H1 (cell line): ENCODE measurements at regions not wholly inside any gene's neighbourhood (a gene's known extent, or its start where the extent isn't known, plus 50 kb on each side); places are given as distances from the start of the nearest gene placed in this dataset.

Experiments
- CTCF ChIA-PET: fragments of 300-600 bp; sonication (Branson Sonifier 250); formaldehyde crosslinking; loops from one replicate; lab custom pipeline; 2021; ENCODE audit not compliant: partially characterized antibody; lab: Charles Lee
- POLR2A ChIA-PET: fragments of 300-600 bp; sonication (Branson Sonifier 250); formaldehyde crosslinking; loops from one replicate; lab custom pipeline; 2021; ENCODE audit warnings: inconsistent platforms; ENCODE audit not compliant: partially characterized antibody; lab: Charles Lee
- DNase-seq, 2 experiments: peaks; one replicate each; pipeline versions ENCODE4 v3.0.0 to v3.0.0-alpha.2; 2010 to 2022; ENCODE audit warnings: low spot score in 2 of 2, low read depth in 1 of 2, mixed read lengths in 1 of 2
- FAIRE-seq: peaks from 2 replicates; lab custom pipeline; 2011; peaks lifted over from hg19 to GRCh38; lab: Jason Lieb, UNC
- H2AFZ ChIP-seq: 2 replicates; pipeline ENCODE4 v1.8.1; 2012; ENCODE audit warnings: low read length, inconsistent platforms
- H2AK5ac ChIP-seq: 2 replicates; pipeline ENCODE4 v1.6.1; 2013; ENCODE audit warnings: low read depth, low read length
- H2BK120ac ChIP-seq: replicated peaks from 2 replicates; pipeline ENCODE3; 2013; ENCODE audit warnings: low read depth, low read length, inconsistent platforms
- H2BK12ac ChIP-seq: 2 replicates; pipeline ENCODE4 v1.6.1; 2013; ENCODE audit warnings: low read depth, low read length
- H2BK15ac ChIP-seq: 2 replicates; pipeline ENCODE4 v1.6.1; 2013; ENCODE audit warnings: low read length
- H2BK20ac ChIP-seq: 2 replicates; pipeline ENCODE4 v1.6.1; 2013; ENCODE audit warnings: low read length
- H2BK5ac ChIP-seq: 2 replicates; pipeline ENCODE4 v1.6.1; 2013; ENCODE audit warnings: low read depth, low read length
- H3K14ac ChIP-seq: 2 replicates; pipeline ENCODE4 v1.6.1; 2013; ENCODE audit warnings: inconsistent platforms; ENCODE audit not compliant: insufficient read length
- H3K18ac ChIP-seq: 2 replicates; pipeline ENCODE4 v1.6.1; 2013; ENCODE audit warnings: low read length; ENCODE audit errors: extremely low read depth
- H3K23ac ChIP-seq: 2 replicates; pipeline ENCODE4 v1.6.1; 2013; ENCODE audit warnings: inconsistent platforms; ENCODE audit not compliant: insufficient read length
- H3K23me2 ChIP-seq: 2 replicates; pipeline ENCODE4 v1.6.1; 2013; ENCODE audit warnings: low read depth, low read length
- H3K27ac ChIP-seq: 2 replicates; pipeline ENCODE4 v1.6.1; 2011; ENCODE audit warnings: low read depth, low read length, inconsistent platforms
- H3K27me3 ChIP-seq, 4 experiments: replicated peaks in 1 of 4; 1 replicate in 1 of 4; 2 replicates in 3 of 4; pipeline versions ENCODE4 v1.6.1 to v1.8.1; 2011 to 2013; ENCODE audit warnings: low read length in 3 of 4, mild to moderate bottlenecking in 3 of 4, inconsistent platforms in 2 of 4, mixed read lengths in 2 of 4, moderate library complexity in 1 of 4; ENCODE audit not compliant: control insufficient read depth in 3 of 4, insufficient read depth in 3 of 4; ENCODE audit errors: extremely low read depth in 1 of 4
- H3K36me3 ChIP-seq, 4 experiments: 2 replicates each; pipeline versions ENCODE4 v1.6.1 to v1.8.1; 2011 to 2013; ENCODE audit warnings: mild to moderate bottlenecking in 4 of 4, low read length in 3 of 4, moderate library complexity in 2 of 4, control low read depth in 1 of 4, inconsistent platforms in 1 of 4; ENCODE audit not compliant: insufficient read depth in 4 of 4, control insufficient read depth in 2 of 4
- H3K4ac ChIP-seq: replicated peaks from 2 replicates; pipeline ENCODE3; 2013; ENCODE audit warnings: low read length, low read depth, mixed read lengths, inconsistent platforms; ENCODE audit not compliant: insufficient read length
- H3K4me1 ChIP-seq, 4 experiments: replicated peaks in 1 of 4; 1 replicate in 1 of 4; 2 replicates in 3 of 4; pipeline versions ENCODE4 v1.6.1 to v1.8.1; 2011 to 2013; ENCODE audit warnings: low read length in 3 of 4, inconsistent platforms in 2 of 4, mixed read lengths in 1 of 4; ENCODE audit not compliant: insufficient read depth in 4 of 4, control insufficient read depth in 3 of 4
- H3K4me2 ChIP-seq, 2 experiments: 2 replicates each; pipeline versions ENCODE4 v1.6.1 to v1.8.1; 2011 to 2013; ENCODE audit warnings: low read depth in 2 of 2, low read length in 2 of 2, control low read depth in 1 of 2, inconsistent platforms in 1 of 2, mild to moderate bottlenecking in 1 of 2; ENCODE audit not compliant: insufficient read depth in 1 of 2
- H3K4me3 ChIP-seq, 4 experiments: fragments of 200-600, 300-600 bp in 1 of 4; sonication (generic), shearing (Covaris generic), sonication (Bioruptor Twin) in 1 of 4; 2 replicates each; pipeline versions ENCODE4 v1.5.1 to v1.8.1; 2011 to 2016; ENCODE audit warnings: low read length in 4 of 4, low read depth in 3 of 4, control low read depth in 2 of 4, inconsistent platforms in 2 of 4, mild to moderate bottlenecking in 2 of 4, mixed read lengths in 1 of 4, moderate library complexity in 1 of 4; ENCODE audit not compliant: insufficient read depth in 2 of 4; ENCODE audit errors: extremely low read depth in 1 of 4
- H3K56ac ChIP-seq: replicated peaks from 2 replicates; pipeline ENCODE3; 2013; ENCODE audit warnings: low read depth, mild to moderate bottlenecking, mixed read lengths, low read length, inconsistent platforms; ENCODE audit not compliant: insufficient read length
- H3K79me1 ChIP-seq: 2 replicates; pipeline ENCODE4 v1.6.1; 2013; ENCODE audit warnings: low read depth, low read length, control low read depth
- H3K79me2 ChIP-seq, 2 experiments: 2 replicates each; pipeline versions ENCODE4 v1.6.1 to v1.8.1; 2012 to 2013; ENCODE audit warnings: low read length in 2 of 2, mild to moderate bottlenecking in 2 of 2, inconsistent platforms in 1 of 2; ENCODE audit not compliant: insufficient read depth in 2 of 2, control insufficient read depth in 1 of 2
- H3K9ac ChIP-seq, 4 experiments: replicated peaks in 1 of 4; 1 replicate in 1 of 4; 2 replicates in 3 of 4; pipeline versions ENCODE4 v1.6.1 to v1.8.1; 2011 to 2013; ENCODE audit warnings: low read depth in 3 of 4, low read length in 3 of 4, control low read depth in 2 of 4, mild to moderate bottlenecking in 2 of 4, moderate library complexity in 2 of 4, inconsistent platforms in 1 of 4; ENCODE audit errors: extremely low read depth in 1 of 4
- H3K9me3 ChIP-seq, 2 experiments: 2 replicates each; pipeline versions ENCODE4 v1.6.1 to v1.8.1; 2012 to 2013; ENCODE audit warnings: mild to moderate bottlenecking in 2 of 2, moderate library complexity in 2 of 2, control low read depth in 1 of 2, inconsistent platforms in 1 of 2, low read depth in 1 of 2, low read length in 1 of 2, mixed read lengths in 1 of 2; ENCODE audit not compliant: insufficient read depth in 2 of 2
- H4K20me1 ChIP-seq, 2 experiments: replicated peaks in 1 of 2; 2 replicates each; pipeline versions ENCODE3 to v1.8.1; 2011 to 2013; ENCODE audit warnings: inconsistent platforms in 2 of 2, low read length in 2 of 2, mild to moderate bottlenecking in 1 of 2; ENCODE audit not compliant: insufficient read depth in 2 of 2, control insufficient read depth in 1 of 2
- H4K5ac ChIP-seq: 2 replicates; pipeline ENCODE4 v1.6.1; 2013; ENCODE audit warnings: low read length, low read depth, mixed read lengths, inconsistent platforms; ENCODE audit not compliant: insufficient read length
- H4K8ac ChIP-seq: 2 replicates; pipeline ENCODE4 v1.8.0; 2013; ENCODE audit warnings: mild to moderate bottlenecking, moderate library complexity, low read length, inconsistent platforms; ENCODE audit not compliant: insufficient read depth; ENCODE audit errors: extremely low read depth
- H4K91ac ChIP-seq: replicated peaks from 2 replicates; pipeline ENCODE3; 2013; ENCODE audit warnings: low read length, mixed read lengths, inconsistent platforms; ENCODE audit not compliant: insufficient read length
- ATF2 ChIP-seq: IDR thresholded peaks from 2 replicates; pipeline ENCODE4 v1.6.1; 2012; ENCODE audit warnings: low read length, inconsistent platforms
- BACH1 ChIP-seq: IDR thresholded peaks from 2 replicates; pipeline ENCODE4 v1.6.1; 2012; ENCODE audit warnings: low read length, improper control_type of control experiment
- CBX8 ChIP-seq: fragments of 300-800, 300-1000 bp; sonication (generic); IDR thresholded peaks from 2 replicates; pipeline ENCODE4 v1.7.1; 2016; ENCODE audit warnings: low read depth, low read length, borderline replicate concordance
- CEBPB ChIP-seq: IDR thresholded peaks from 2 replicates; pipeline ENCODE4 v1.6.1; 2012; ENCODE audit warnings: low read depth, low read length
- FOSL1 ChIP-seq: IDR thresholded peaks from 2 replicates; pipeline ENCODE4 v1.6.1; 2011; ENCODE audit warnings: mild to moderate bottlenecking, low read depth, low read length, moderate library complexity; ENCODE audit not compliant: insufficient read depth
- NRF1 ChIP-seq: IDR thresholded peaks from 2 replicates; pipeline ENCODE4 v1.6.1; 2011; ENCODE audit warnings: mild to moderate bottlenecking, low read depth, low read length, improper control_type of control experiment
- SP4 ChIP-seq: IDR thresholded peaks from 2 replicates; pipeline ENCODE4 v1.6.1; 2012; ENCODE audit warnings: low read length, inconsistent platforms
- TEAD4 ChIP-seq: IDR thresholded peaks from 2 replicates; pipeline ENCODE4 v1.6.1; 2012; ENCODE audit warnings: low read depth, low read length, inconsistent platforms, mixed read lengths
- ZNF274 ChIP-seq: IDR thresholded peaks from 2 replicates; pipeline ENCODE4 v1.7.0; 2012; ENCODE audit warnings: low read length, borderline replicate concordance; ENCODE audit errors: extremely low read depth
- WGBS, 2 experiments: shearing (Covaris generic) in 1 of 2; methylation state at CpG; one replicate each; pipeline versions ENCODE4 v1.1.6 to v1.1.7; 2013 to 2015; ENCODE audit warnings: low lambda C conversion rate in 2 of 2, mixed read lengths in 2 of 2, inconsistent platforms in 1 of 2, low coverage in 1 of 2, missing lambda C conversion rate in 1 of 2; ENCODE audit not compliant: insufficient replicate concordance in 2 of 2, insufficient coverage in 1 of 2, insufficient read length in 1 of 2; ENCODE audit errors: extremely low coverage in 1 of 2, missing lambda C conversion rate in 1 of 2; 5-methylcytosine and 5-hydroxymethylcytosine counted together

GRCh38 chr16:9340526-9341256 is 249.2 kb downstream of the HAPSTR1 start:
- DNase-seq (no peak), FAIRE-seq (no peak)
- Histone ChIP-seq H2BK15ac (no peak overlapping the region), H2AFZ (no peak overlapping the region), H4K8ac (no peak overlapping the region), H3K79me2 (no peaks in the 10 kb centered on the region), H3K18ac (no peak overlapping the region), H2BK5ac (no peak overlapping the region), H3K23me2 (no peaks in the 10 kb centered on the region), H3K14ac (no peak overlapping the region), H3K23ac (no peak overlapping the region), H3K4me1 (peaks cover 0 to 2% (median 0%) of the 10 kb centered on the region in 4 experiments; a peak in 2 of 7 replicates), H2BK20ac (no peak overlapping the region), H3K4me3 (no peak overlapping the region), H2BK120ac (no peak overlapping the region), H4K5ac (no peak overlapping the region), H3K56ac (no peak overlapping the region), H4K20me1 (no peaks in the 10 kb centered on the region), H2BK12ac (no peak overlapping the region), H3K4me2 (no peak overlapping the region), H3K36me3 (no peaks in the 10 kb centered on the region), H4K91ac (no peak overlapping the region), H3K9ac (no peak overlapping the region), H3K4ac (no peak overlapping the region), H3K9me3 (no peaks in the 10 kb centered on the region), H3K27me3 (peaks cover 0 to 1% (median 0%) of the 10 kb centered on the region in 4 experiments; a peak in 1 of 7 replicates), H2AK5ac (no peak overlapping the region), H3K27ac (no peak overlapping the region), H3K79me1 (no peaks in the 10 kb centered on the region)
- TF ChIP-seq ATF2 (no peak), TEAD4 (no peak), CEBPB (peak; percentile 63; the same call in 1 of the 2 replicates), BACH1 (no peak), CBX8 (no peak), SP4 (no peak), NRF1 (no peak), FOSL1 (no peak), ZNF274 (no peak)
- POLR2A ChIA-PET: no interaction called here
- WGBS, 2 experiments: 83% methylated on average over 15 of the region's 15 CpGs; no CpG with 5 or more reads in 1 of the 2 experiments
- CTCF ChIA-PET: interaction anchor here (0.6 to 1.0 kb wide), 2 partner anchors 26 to 36 kb away, joined by 3 read pairs; no protein-coding TSS in a partner anchor
